Caco-2 (cell line): ENCODE measurements at regions not wholly inside any gene's neighbourhood (a gene's known extent, or its start where the extent isn't known, plus 50 kb on each side); places are given as distances from the start of the nearest gene placed in this dataset.
A peak's percentile ranks its signal among the peaks of the same experiment; 100 is the strongest.

Experiments
- BruUV-seq: library from RNA; stranded (reverse); fragments of 400-500 nt; replicated peaks from 2 replicates; lab custom pipeline; 2021; lab: Mats Ljungman, UMichigan
- CTCF ChIA-PET: fragments of 300-600 bp; sonication (Branson Sonifier 250); formaldehyde crosslinking; loops from one replicate; lab custom pipeline; 2022; ENCODE audit warnings: antibody characterized with exemption; lab: Charles Lee
- POLR2A ChIA-PET: fragments of 300-600 bp; sonication (Branson Sonifier 250); formaldehyde crosslinking; loops from one replicate; lab custom pipeline; 2022; ENCODE audit warnings: antibody characterized with exemption; lab: Charles Lee
- DNase-seq, 2 experiments: peaks; one replicate each; pipeline versions ENCODE4 v3.0.0 to v3.0.0-alpha.2; 2020 to 2022
- H3K27me3 ChIP-seq: replicated peaks from 2 replicates; pipeline ENCODE4 v1.6.0; 2011; ENCODE audit warnings: low read length; ENCODE audit not compliant: control insufficient read depth, insufficient read depth
- H3K36me3 ChIP-seq: 2 replicates; pipeline ENCODE4 v1.5.1; 2011; ENCODE audit warnings: low read length; ENCODE audit not compliant: control insufficient read depth, insufficient read depth
- H3K4me1 ChIP-seq: fragments of 250-450 bp; sonication (Bioruptor Pico); 2 replicates; pipeline ENCODE4 v1.5.1; 2020; ENCODE audit warnings: mild to moderate bottlenecking
- H3K4me3 ChIP-seq: 2 replicates; pipeline ENCODE4 v1.5.1; 2011; ENCODE audit warnings: low read depth, mild to moderate bottlenecking, control low read depth, low read length
- H3K9me3 ChIP-seq: fragments of 250-450 bp; sonication (Bioruptor Pico); 2 replicates; pipeline ENCODE4 v1.5.1; 2020; ENCODE audit warnings: mild to moderate bottlenecking, moderate library complexity
- H3K27ac Mint-ChIP-seq: one replicate; pipeline ENCODE4 v1.8.0; 2022; ENCODE audit warnings: mixed read lengths; ENCODE audit not compliant: unreplicated experiment
- H3K27me3 Mint-ChIP-seq: one replicate; pipeline ENCODE4 v1.8.0; 2022; ENCODE audit warnings: mixed read lengths; ENCODE audit not compliant: insufficient read depth, unreplicated experiment
- H3K36me3 Mint-ChIP-seq: one replicate; pipeline ENCODE4 v1.8.0; 2022; ENCODE audit warnings: mild to moderate bottlenecking, mixed read lengths; ENCODE audit not compliant: insufficient read depth, unreplicated experiment
- H3K4me1 Mint-ChIP-seq: one replicate; pipeline ENCODE4 v1.8.0; 2022; ENCODE audit warnings: low read depth, mixed read lengths; ENCODE audit not compliant: unreplicated experiment
- H3K4me3 Mint-ChIP-seq: one replicate; pipeline ENCODE4 v1.8.0; 2022; ENCODE audit warnings: mild to moderate bottlenecking, moderate library complexity, mixed read lengths; ENCODE audit not compliant: unreplicated experiment
- H3K9me3 Mint-ChIP-seq: one replicate; pipeline ENCODE4 v1.8.0; 2022; ENCODE audit warnings: mixed read lengths; ENCODE audit not compliant: unreplicated experiment
- CTCF ChIP-seq, 2 experiments: fragments of 200-600 bp in 1 of 2; IDR thresholded peaks; 1 replicate in 1 of 2; 2 replicates in 1 of 2; pipeline versions ENCODE4 v1.5.1 to v1.8.0; 2011 to 2022; ENCODE audit warnings: antibody characterized with exemption in 1 of 2, control low read depth in 1 of 2, inconsistent platforms in 1 of 2, low read depth in 1 of 2, low read length in 1 of 2, mild to moderate bottlenecking in 1 of 2, moderate library complexity in 1 of 2; ENCODE audit not compliant: insufficient read depth in 1 of 2, severe bottlenecking in 1 of 2, unreplicated experiment in 1 of 2
- intact Hi-C: fragments of 100-400 bp; cut with micrococcal nuclease; formaldehyde crosslinking; loops from one replicate; pipeline ENCODE4 v1.10.0; 2022; ENCODE audit not compliant: unreplicated experiment

- no peak overlapping the region for H3K27ac Mint-ChIP-seq
- CTCF ChIA-PET, result no interaction called here
- POLR2A ChIA-PET, result no interaction called here
Observed at GRCh38 chrX:96140796-96141195, 543.8 kb upstream of the DIAPH2 start.

GRCh38 chrX:96147681-96148080 is 537.0 kb upstream of the DIAPH2 start:
- no peaks in the 10 kb centered on the region for H3K27me3 Mint-ChIP-seq
- H3K4me3 Mint-ChIP-seq, result no peak overlapping the region
- Histone ChIP-seq H3K36me3 (no peaks in the 10 kb centered on the region), H3K4me3 (no peak overlapping the region), H3K9me3 (no peaks in the 10 kb centered on the region), H3K27me3 (no peaks in the 10 kb centered on the region), H3K4me1 (no peaks in the 10 kb centered on the region)
- BruUV-seq, result no TSS peak
- H3K9me3 Mint-ChIP-seq, result no peaks in the 10 kb centered on the region
- ChIA-PET POLR2A (no interaction called here), CTCF (no interaction called here)
- no peak for DNase-seq
- no peak for TF ChIP-seq CTCF (IDR thresholded peaks at IDR 0.05; ENCODE audit: insufficient read depth in 1 of 2, low read depth in 1 of 2, low read length in 1 of 2, severe bottlenecking in 1 of 2, unreplicated experiment in 1 of 2)
- H3K36me3 Mint-ChIP-seq, result no peaks in the 10 kb centered on the region
- no peaks in the 10 kb centered on the region for H3K4me1 Mint-ChIP-seq
- intact Hi-C loops, result no loop called here
- no peak overlapping the region for H3K27ac Mint-ChIP-seq

More at GRCh38 chrX:96140796-96141195, 543.8 kb upstream of the DIAPH2 start:
- TF ChIP-seq CTCF (IDR thresholded peaks at IDR 0.05; ENCODE audit: insufficient read depth in 1 of 2, low read depth in 1 of 2, low read length in 1 of 2, severe bottlenecking in 1 of 2, unreplicated experiment in 1 of 2), result no peak
- no peaks in the 10 kb centered on the region for H3K27me3 ChIP-seq
- H3K4me1 ChIP-seq, result 0 out of 2 replicates have a peak, but pooled peaks cover 4% of the 10 kb centered on the region
- Mint-ChIP-seq H3K27me3 (no peaks in the 10 kb centered on the region), H3K9me3 (no peaks in the 10 kb centered on the region), H3K36me3 (no peaks in the 10 kb centered on the region), H3K4me1 (no peaks in the 10 kb centered on the region), H3K4me3 (no peak overlapping the region)
- no peaks in the 10 kb centered on the region for H3K36me3 ChIP-seq
- no peaks in the 10 kb centered on the region for H3K9me3 ChIP-seq
- DNase-seq, result peak in 1 of 2 experiments; percentile 1
- intact Hi-C loops, result loop anchor here (1.0 kb wide), 1 partner anchor 28 kb away; no protein-coding TSS in a partner anchor
- H3K4me3 ChIP-seq, result no peak overlapping the region
- no TSS peak for BruUV-seq

GRCh38 chrX:96170626-96171025 is 514.0 kb upstream of the DIAPH2 start:
- DNase-seq, result no peak
- H3K36me3 Mint-ChIP-seq, result no peaks in the 10 kb centered on the region

More at GRCh38 chrX:96170626-96171025, 514.0 kb upstream of the DIAPH2 start:
- BruUV-seq, result no TSS peak
- ChIA-PET POLR2A (no interaction called here), CTCF (no interaction called here)
- Mint-ChIP-seq H3K27me3 (no peaks in the 10 kb centered on the region), H3K4me3 (no peak overlapping the region), H3K9me3 (no peaks in the 10 kb centered on the region), H3K4me1 (peaks cover 12% of the 10 kb centered on the region), H3K27ac (no peak overlapping the region)
- Histone ChIP-seq H3K9me3 (no peaks in the 10 kb centered on the region), H3K4me1 (0 out of 2 replicates have a peak, but pooled peaks cover 7% of the 10 kb centered on the region), H3K4me3 (no peak overlapping the region), H3K36me3 (no peaks in the 10 kb centered on the region), H3K27me3 (no peaks in the 10 kb centered on the region)
- TF ChIP-seq CTCF (IDR thresholded peaks at IDR 0.05; ENCODE audit: insufficient read depth in 1 of 2, low read depth in 1 of 2, low read length in 1 of 2, severe bottlenecking in 1 of 2, unreplicated experiment in 1 of 2), result no peak
- intact Hi-C loops, result no loop called here
